ENCODE measurements at regions not wholly inside any gene's neighbourhood (a gene's known extent, or its start where the extent isn't known, plus 50 kb on each side); places are given as distances from the start of the nearest gene placed in this dataset.

DNA sequence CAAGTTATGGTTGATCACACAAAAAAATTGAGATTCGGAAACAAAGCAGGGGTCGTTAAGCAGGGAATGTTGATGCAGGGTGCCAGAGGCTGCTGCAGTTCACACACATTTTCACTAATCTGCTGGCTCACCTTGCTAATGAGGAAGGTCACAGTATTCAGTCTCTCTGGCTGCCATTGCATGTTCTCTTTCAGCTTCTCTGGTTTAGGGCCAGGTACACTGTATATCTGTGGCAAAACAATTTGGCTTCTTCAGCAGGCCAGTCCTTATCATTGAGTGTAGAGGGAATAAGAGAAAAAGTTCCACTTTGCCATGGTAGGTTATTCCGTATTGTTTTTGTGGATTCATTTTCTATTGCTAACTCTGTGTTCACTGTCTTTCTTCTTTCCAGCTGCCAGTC, 283.7 kb upstream of the ANO3 start:
- no peak for DNase-seq

DNA sequence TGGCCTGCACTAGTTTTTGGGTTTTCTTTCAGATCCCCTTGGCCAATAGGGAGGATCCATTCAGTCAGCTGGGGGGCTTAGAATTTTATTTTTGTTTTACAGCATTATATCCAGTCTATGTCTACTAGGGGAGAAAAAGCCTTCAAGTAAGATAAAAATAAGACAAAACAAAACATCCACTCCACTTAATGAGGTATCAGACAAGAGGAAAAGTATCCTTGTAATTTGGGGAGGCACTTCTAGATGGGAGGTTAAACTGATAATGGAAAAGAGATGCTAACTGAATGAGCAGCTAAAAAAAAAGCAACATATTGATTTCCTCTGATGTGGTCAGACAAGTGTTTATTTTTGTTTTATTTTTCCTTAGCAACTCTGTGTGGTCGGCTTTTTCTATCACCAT, 278.0 kb upstream of the ANO3 start:
- DNase-seq = no peak

- no peak for DNase-seq
Observed at GRCh38 chr11:26062660-26063059, 269.3 kb upstream of the ANO3 start.

GRCh38 chr11:26063915-26064314, 268.0 kb upstream of the ANO3 start:
- DNase-seq = no peak

GRCh38 chr11:26065944-26066343, 266.0 kb upstream of the ANO3 start:
- DNase-seq = no peak

GRCh38 chr11:26070714-26071380, 261.1 kb upstream of the ANO3 start:
- no peak for DNase-seq

DNA sequence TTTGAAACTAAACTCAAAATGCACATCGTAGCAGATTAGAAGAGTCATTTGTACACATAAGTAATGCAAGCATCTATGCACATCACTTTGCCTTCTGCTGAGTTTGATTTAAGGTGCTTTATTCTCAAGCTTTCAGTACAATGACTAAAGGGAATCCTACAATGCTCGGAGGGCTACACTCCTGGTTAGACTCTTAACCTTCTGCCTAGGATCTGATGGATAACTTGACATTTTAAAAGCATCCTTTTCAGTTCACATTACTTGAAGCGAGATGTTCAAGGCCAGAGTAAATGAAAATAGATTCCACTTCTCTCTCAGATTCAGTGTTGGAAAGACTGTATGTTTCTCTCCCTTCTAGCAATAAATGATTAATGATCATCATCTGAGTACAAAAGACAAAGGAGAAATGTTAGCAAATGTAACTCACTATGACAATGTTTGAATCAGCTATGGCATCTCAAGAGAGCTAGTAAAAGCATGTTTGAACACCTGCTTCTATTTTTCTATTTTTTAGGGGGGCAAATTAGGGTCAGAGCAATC, 259.2 kb upstream of the ANO3 start:
- DNase-seq = no peak

DNA sequence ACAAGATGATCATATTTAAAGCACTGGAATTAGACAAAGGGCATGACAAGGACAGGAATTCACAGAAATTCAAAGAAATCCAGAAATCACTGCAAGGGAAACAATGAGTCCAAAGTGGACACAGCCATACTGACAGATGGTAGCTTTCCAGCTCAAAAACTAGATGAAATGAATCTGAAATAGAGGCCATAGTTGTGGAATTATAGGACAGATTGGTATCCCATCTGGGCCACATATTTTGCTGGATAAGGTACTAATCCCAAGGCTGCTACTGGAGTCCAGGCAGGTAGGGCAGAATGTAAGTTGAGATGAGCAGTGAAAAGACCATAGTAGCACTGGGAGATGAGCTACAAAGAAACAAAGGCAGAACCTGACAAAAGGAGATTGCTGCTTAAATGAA, 258.3 kb upstream of the ANO3 start:
- no peak for DNase-seq

- DNase-seq = no peak
Observed at GRCh38 chr11:26076233-26076990, 255.5 kb upstream of the ANO3 start.

DNA sequence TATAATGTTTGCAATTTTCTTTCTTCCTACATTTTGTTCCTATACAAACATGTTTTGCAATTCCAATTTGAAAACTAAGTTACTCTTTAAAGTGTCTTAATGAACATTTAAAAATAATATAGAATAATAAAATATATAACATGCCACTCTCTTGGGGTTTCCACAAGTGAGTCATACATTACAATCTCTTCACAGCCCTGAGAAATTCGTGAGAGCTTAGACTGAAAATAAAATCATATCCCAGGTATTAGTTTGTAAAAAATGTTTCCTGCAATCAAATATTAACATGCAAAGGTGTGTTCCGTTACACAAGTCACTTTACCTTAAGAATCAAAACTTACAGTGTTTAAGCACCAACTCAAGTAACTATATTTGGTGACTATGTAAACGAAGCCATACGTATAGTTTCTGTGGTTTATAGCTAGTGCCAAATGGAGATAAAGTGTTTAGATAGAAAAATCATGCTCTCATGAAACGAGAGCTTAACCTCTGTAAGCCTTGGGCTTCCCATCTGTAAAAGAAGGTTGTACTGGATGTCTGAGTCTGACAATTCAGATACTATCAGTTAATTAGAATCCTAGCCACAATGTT, 253.6 kb upstream of the ANO3 start:
- no peak for DNase-seq

DNA sequence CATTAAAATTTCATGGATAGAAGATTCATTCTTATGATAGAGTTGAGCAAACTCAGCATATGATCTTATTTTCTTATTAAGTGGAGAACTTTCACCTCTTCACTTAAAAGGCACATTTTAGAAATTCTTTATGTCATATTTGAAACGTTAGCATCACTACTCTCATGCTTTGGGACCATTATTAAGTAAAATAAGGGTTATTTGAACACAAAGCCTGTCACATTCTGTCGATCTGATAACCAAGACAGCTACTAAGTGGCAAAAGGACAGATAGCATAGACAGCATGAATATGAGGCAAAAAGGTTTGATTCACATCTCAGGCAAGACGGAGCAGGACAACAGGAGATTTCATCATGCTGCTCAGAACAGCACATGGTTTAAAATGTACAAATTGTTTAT, 247.6 kb upstream of the ANO3 start:
- DNase-seq = no peak

GRCh38 chr11:26086028-26086427, 245.9 kb upstream of the ANO3 start:
- no peak for DNase-seq

- no peak for DNase-seq
Observed at GRCh38 chr11:26087120-26087935, 244.6 kb upstream of the ANO3 start.

DNA sequence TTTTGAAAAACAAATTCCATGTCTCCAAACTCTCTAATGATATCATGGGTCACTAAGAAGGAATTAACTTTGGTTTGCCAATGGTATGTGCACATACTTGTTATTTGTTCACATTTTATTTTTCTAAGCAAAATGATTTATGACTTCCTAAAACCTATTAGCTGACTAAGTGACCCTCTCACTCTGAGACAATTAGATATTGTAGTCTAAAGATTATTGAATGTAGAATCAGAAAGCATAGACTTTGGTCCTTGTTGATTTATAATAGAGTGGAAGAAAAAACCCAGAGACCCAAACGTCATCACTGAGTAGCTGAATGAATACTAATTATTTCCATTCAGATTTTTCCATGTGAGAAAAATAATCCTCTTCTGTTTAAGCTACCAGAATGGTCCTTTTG, 243.5 kb upstream of the ANO3 start:
- DNase-seq = peak; percentile 82

- no peak for DNase-seq
Observed at GRCh38 chr11:26090651-26091050, 241.3 kb upstream of the ANO3 start.

GRCh38 chr11:26093206-26093605, 238.7 kb upstream of the ANO3 start:
- DNase-seq = no peak

- DNase-seq = no peak
Observed at GRCh38 chr11:26095340-26095739, 236.6 kb upstream of the ANO3 start.

DNA sequence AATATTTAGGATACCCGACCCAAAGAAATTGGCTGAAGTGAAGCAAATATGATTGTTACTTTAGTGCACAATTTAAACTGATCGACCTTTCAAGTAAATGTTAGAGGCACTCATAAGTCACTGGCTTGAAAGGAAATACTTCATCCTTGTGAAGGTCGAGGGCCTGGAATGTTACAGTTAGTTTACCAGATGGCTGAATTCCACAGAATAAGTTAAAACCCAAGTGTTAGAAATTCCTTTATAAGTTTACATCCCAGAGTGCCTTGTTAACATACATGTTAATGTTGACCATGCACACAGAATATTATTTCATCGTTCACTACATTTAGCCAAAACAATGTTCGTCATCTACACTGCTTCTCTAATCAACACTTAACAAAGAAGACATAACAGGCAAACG, 235.5 kb upstream of the ANO3 start:
- no peak for DNase-seq

- DNase-seq = no peak
Observed at GRCh38 chr11:26102325-26102724, 229.6 kb upstream of the ANO3 start.

DNA sequence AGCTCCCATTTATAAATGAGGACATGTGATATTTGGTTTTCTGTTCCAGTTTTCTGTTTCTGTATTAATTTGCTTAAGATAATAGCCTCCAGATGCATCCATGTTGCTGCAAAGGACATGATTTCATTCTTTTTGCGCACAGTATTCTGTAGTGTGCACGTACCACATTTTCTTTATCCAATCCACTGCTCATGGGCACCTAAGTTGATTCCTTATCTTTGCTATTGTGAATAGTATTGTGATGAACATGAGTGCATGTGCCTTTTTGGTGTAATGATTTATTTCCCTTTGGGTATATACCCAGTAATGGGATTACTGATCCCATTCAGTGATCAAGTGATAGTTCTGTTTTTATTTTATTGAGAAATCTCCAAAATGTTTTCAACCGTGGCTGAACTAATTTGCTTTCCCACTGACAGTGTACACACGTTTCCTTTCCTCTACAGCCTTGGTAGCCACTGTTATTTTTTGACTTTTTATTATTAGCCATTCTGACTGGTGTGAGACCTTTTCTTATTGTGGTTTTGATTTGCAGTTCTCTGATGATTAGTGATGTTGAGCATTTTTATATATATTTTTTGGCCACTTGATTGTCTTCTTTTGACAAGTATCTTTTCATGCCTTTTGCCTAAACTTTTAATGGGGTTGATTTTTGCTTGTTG, 226.0 kb upstream of the ANO3 start:
- DNase-seq = no peak

- DNase-seq = no peak
Observed at GRCh38 chr11:26106726-26107125, 225.2 kb upstream of the ANO3 start.

DNA sequence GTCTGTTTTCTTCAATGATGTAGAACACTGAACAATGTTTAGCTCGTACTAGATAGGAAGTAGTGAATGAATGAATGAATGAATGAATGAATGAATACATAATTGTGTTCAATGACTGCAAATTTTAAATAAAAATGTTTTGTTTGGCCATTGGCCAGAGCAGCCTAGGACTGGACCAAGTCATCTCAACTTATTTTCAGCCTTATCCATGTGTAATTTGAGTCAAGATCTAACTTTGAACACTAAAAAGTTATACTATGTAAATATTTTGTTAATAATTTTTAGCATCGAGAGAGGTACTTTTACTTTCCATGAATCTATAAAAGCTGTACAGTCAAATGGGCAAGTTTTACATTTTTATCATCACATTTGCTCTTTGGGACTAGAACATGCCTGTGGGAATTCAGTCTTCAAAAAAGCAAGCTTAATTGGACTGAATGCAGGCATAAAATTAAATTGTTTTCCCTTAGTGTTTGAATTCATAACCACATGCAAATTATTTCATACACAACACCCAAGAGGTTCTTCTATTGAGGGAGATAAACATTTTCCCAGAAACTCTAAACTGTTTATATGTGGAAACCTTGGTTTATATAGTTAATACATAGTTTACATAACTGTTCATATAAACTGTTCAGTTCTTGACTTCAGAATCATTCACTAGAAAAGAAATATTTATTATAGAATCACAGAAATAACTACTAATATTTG, 222.1 kb upstream of the ANO3 start:
- no peak for DNase-seq

Data from HCEC 1CT (cell line).